GM23338 (cell line): ENCODE measurements at regions not wholly inside any gene's neighbourhood (a gene's known extent, or its start where the extent isn't known, plus 50 kb on each side); places are given as distances from the start of the nearest gene placed in this dataset.

Experiments used
- ATAC-seq: fragments of 200-7000 bp; cut with Tn5 transposase; 3 replicates; pipeline ENCODE4 v1.9.1; 2020
- DNase-seq: peaks from one replicate; pipeline ENCODE4 v3.0.0-alpha.2; 2015; ENCODE audit warnings: low spot score
- H2AFZ ChIP-seq: fragments of 200-600 bp; sonication (generic); 2 replicates; pipeline ENCODE4 v1.8.0; 2016; ENCODE audit warnings: antibody characterized with exemption, mild to moderate bottlenecking, moderate library complexity
- H3F3A ChIP-seq: fragments of 200-600 bp; sonication (generic); replicated peaks from 2 replicates; pipeline ENCODE4 v1.8.0; 2017; ENCODE audit warnings: antibody characterized with exemption, mixed run types, low read depth
- H3K27ac ChIP-seq: fragments of 200-600 bp; sonication (generic); 2 replicates; pipeline ENCODE4 v1.6.1; 2016; ENCODE audit warnings: low read depth
- H3K27me3 ChIP-seq: fragments of 200-600 bp; sonication (generic); 2 replicates; pipeline ENCODE4 v1.8.0; 2016; ENCODE audit warnings: mild to moderate bottlenecking, mixed run types, moderate library complexity; ENCODE audit not compliant: insufficient read depth
- H3K36me3 ChIP-seq: fragments of 200-600 bp; sonication (generic); 2 replicates; pipeline ENCODE4 v1.8.0; 2016; ENCODE audit warnings: mild to moderate bottlenecking; ENCODE audit not compliant: insufficient read depth
- H3K4me1 ChIP-seq: fragments of 200-600 bp; sonication (generic); 2 replicates; pipeline ENCODE4 v1.8.0; 2016; ENCODE audit warnings: mild to moderate bottlenecking, moderate library complexity; ENCODE audit not compliant: insufficient read depth
- H3K4me2 ChIP-seq: fragments of 200-600 bp; sonication (generic); 2 replicates; pipeline ENCODE4 v1.7.1; 2017; ENCODE audit warnings: mixed run types
- H3K4me3 ChIP-seq: fragments of 200-600 bp; sonication (generic); 2 replicates; pipeline ENCODE4 v1.6.1; 2016; ENCODE audit warnings: mixed run types
- H3K79me2 ChIP-seq: fragments of 200-600 bp; sonication (generic); replicated peaks from 2 replicates; pipeline ENCODE4 v1.8.0; 2017; ENCODE audit warnings: mild to moderate bottlenecking; ENCODE audit not compliant: insufficient read depth
- H3K9me2 ChIP-seq: fragments of 200-600 bp; sonication (generic); 2 replicates; pipeline ENCODE4 v1.8.0; 2017; ENCODE audit not compliant: insufficient read depth
- H4K20me1 ChIP-seq: fragments of 200-600 bp; sonication (generic); replicated peaks from 2 replicates; pipeline ENCODE4 v1.8.0; 2017; ENCODE audit warnings: mild to moderate bottlenecking; ENCODE audit not compliant: insufficient read depth
- H3K27ac Mint-ChIP-seq: 2 replicates; pipeline ENCODE4 v1.8.0; 2020; ENCODE audit warnings: inconsistent platforms, mild to moderate bottlenecking, moderate library complexity, mixed read lengths
- H3K27me3 Mint-ChIP-seq: 3 replicates; pipeline ENCODE4 v1.8.0; 2022; ENCODE audit warnings: low read depth, mild to moderate bottlenecking, moderate library complexity, mixed read lengths, inconsistent platforms; ENCODE audit not compliant: insufficient read depth, poor library complexity
- H3K36me3 Mint-ChIP-seq: 3 replicates; pipeline ENCODE4 v1.8.0; 2021; ENCODE audit warnings: low read depth, mild to moderate bottlenecking, inconsistent platforms, moderate library complexity, mixed read lengths
- H3K4me1 Mint-ChIP-seq: 3 replicates; pipeline ENCODE4 v1.8.0; 2020; ENCODE audit warnings: mild to moderate bottlenecking, inconsistent platforms, mixed read lengths
- H3K4me3 Mint-ChIP-seq: 3 replicates; pipeline ENCODE4 v1.8.0; 2021; ENCODE audit warnings: moderate library complexity, mild to moderate bottlenecking, inconsistent platforms, mixed read lengths
- H3K9me3 Mint-ChIP-seq: 3 replicates; pipeline ENCODE4 v1.8.0; 2020; ENCODE audit warnings: moderate library complexity, mild to moderate bottlenecking, inconsistent platforms, mixed read lengths
- CREB1 ChIP-seq: fragments of 250-450 bp; sonication (Bioruptor Pico); IDR thresholded peaks from 2 replicates; pipeline ENCODE4 v1.5.0; 2020; ENCODE audit warnings: low read depth, mild to moderate bottlenecking, moderate library complexity
- EZH2 ChIP-seq: fragments of 200-600 bp; sonication (generic); IDR thresholded peaks from one replicate; pipeline ENCODE4 v1.8.0; 2017; ENCODE audit warnings: antibody characterized with exemption, mild to moderate bottlenecking, low read depth; ENCODE audit not compliant: unreplicated experiment
- EZH2phosphoT487 ChIP-seq: fragments of 200-600 bp; sonication (generic); IDR thresholded peaks from one replicate; pipeline ENCODE4 v1.8.1; 2018; ENCODE audit warnings: antibody characterized with exemption; ENCODE audit not compliant: unreplicated experiment
- JUNB ChIP-seq: IDR thresholded peaks from one replicate; pipeline ENCODE4 v1.6.1; 2016; ENCODE audit warnings: antibody characterized with exemption; ENCODE audit not compliant: unreplicated experiment
- NANOG ChIP-seq: IDR thresholded peaks from 2 replicates; pipeline ENCODE4 v1.6.1; 2016; ENCODE audit warnings: antibody characterized with exemption, borderline replicate concordance
- POLR2AphosphoS5 ChIP-seq: IDR thresholded peaks from 2 replicates; pipeline ENCODE4 v1.6.1; 2016; ENCODE audit warnings: antibody characterized with exemption, low read depth
- STAT1 ChIP-seq: IDR thresholded peaks from one replicate; pipeline ENCODE4 v1.6.1; 2016; ENCODE audit warnings: antibody characterized with exemption; ENCODE audit not compliant: unreplicated experiment
- ZNF114 ChIP-seq: fragments of 250-450 bp; sonication (Bioruptor Pico); IDR thresholded peaks from 2 replicates; pipeline ENCODE4 v1.5.0; 2020; ENCODE audit warnings: mild to moderate bottlenecking, moderate library complexity
- ZNF331 ChIP-seq: fragments of 250-450 bp; sonication (Bioruptor Pico); IDR thresholded peaks from 2 replicates; pipeline ENCODE4 v1.5.0; 2020; ENCODE audit warnings: low read depth, mild to moderate bottlenecking, moderate library complexity
- TF ChIP-seq, protein P1 (sequence below): IDR thresholded peaks from one replicate; pipeline ENCODE4 v1.6.1; 2018; ENCODE audit warnings: antibody characterized with exemption; ENCODE audit not compliant: unreplicated experiment
- TF ChIP-seq, protein P2 (sequence below), 2 experiments: fragments of 200-600 bp in 1 of 2; sonication (generic) in 1 of 2; conservative IDR thresholded peaks; 2 replicates each; pipeline versions ENCODE4 v1.5.1 to v1.6.1; 2016 to 2017; ENCODE audit warnings: antibody characterized with exemption in 2 of 2, low read depth in 2 of 2, mild to moderate bottlenecking in 2 of 2, moderate library complexity in 1 of 2
- TF ChIP-seq, protein P3 (sequence below): IDR thresholded peaks from 2 replicates; pipeline ENCODE4 v1.6.1; 2016; ENCODE audit warnings: antibody characterized with exemption
- TF ChIP-seq, protein P4 (sequence below): fragments of 250-450 bp; sonication (Bioruptor Pico); IDR thresholded peaks from 2 replicates; pipeline ENCODE4 v1.5.0; 2020; ENCODE audit warnings: mild to moderate bottlenecking, moderate library complexity

DNA sequence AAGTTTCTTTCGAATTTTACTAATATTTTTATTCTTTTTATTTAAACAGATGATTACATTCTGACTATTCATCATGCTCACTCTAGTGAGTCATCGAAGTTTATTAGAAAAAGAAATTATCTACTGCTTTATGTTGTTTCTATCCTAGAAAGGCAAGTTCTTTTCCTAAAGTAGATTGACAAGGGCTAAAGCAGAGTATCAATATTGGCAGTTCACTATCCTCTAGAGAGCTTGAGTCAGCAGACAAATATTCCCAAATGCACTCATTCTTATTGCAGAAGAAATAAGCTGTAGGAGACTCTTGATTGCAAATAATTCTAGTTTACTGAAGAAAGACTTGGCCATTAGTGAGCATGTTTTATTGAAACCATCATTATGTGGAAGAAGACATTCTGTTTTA, 911.8 kb downstream of the CENPC start (continued):
- TF ChIP-seq, protein P1, sequence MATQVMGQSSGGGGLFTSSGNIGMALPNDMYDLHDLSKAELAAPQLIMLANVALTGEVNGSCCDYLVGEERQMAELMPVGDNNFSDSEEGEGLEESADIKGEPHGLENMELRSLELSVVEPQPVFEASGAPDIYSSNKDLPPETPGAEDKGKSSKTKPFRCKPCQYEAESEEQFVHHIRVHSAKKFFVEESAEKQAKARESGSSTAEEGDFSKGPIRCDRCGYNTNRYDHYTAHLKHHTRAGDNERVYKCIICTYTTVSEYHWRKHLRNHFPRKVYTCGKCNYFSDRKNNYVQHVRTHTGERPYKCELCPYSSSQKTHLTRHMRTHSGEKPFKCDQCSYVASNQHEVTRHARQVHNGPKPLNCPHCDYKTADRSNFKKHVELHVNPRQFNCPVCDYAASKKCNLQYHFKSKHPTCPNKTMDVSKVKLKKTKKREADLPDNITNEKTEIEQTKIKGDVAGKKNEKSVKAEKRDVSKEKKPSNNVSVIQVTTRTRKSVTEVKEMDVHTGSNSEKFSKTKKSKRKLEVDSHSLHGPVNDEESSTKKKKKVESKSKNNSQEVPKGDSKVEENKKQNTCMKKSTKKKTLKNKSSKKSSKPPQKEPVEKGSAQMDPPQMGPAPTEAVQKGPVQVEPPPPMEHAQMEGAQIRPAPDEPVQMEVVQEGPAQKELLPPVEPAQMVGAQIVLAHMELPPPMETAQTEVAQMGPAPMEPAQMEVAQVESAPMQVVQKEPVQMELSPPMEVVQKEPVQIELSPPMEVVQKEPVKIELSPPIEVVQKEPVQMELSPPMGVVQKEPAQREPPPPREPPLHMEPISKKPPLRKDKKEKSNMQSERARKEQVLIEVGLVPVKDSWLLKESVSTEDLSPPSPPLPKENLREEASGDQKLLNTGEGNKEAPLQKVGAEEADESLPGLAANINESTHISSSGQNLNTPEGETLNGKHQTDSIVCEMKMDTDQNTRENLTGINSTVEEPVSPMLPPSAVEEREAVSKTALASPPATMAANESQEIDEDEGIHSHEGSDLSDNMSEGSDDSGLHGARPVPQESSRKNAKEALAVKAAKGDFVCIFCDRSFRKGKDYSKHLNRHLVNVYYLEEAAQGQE, result no peak

DNA sequence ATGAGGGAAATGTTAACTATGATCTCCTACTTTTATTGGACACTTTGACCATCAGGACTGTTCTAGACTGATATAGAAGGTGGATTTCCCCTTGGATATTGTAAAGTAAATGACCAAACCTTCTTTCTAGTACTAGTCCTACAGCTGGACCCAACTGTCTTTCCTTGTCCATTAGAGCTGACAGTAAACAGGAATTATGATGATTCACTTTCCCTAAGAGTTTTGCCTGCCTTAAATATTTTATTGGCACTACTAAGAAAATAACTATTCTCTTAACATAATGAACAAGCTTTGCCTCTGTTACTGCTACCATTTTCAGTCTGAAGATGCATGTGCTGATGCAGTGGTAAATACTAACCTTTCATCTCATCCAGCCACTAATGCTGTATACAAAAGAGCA, 915.4 kb downstream of the CENPC start:
- no peak overlapping the region for H2AFZ ChIP-seq
- H3K79me2 ChIP-seq, result no peaks in the 10 kb centered on the region
- no peaks in the 10 kb centered on the region for H3K36me3 ChIP-seq
- H3K27me3 ChIP-seq, result no peaks in the 10 kb centered on the region
- DNase-seq (no peak), ATAC-seq (no peak)
- Mint-ChIP-seq H3K9me3 (no peaks in the 10 kb centered on the region), H3K27ac (no peak overlapping the region), H3K36me3 (no peaks in the 10 kb centered on the region), H3K4me1 (no peaks in the 10 kb centered on the region), H3K4me3 (no peak overlapping the region), H3K27me3 (no peaks in the 10 kb centered on the region)
- no peaks in the 10 kb centered on the region for H4K20me1 ChIP-seq
- H3F3A ChIP-seq, result no peaks in the 10 kb centered on the region
- no peaks in the 10 kb centered on the region for H3K4me1 ChIP-seq
- no peak overlapping the region for H3K4me2 ChIP-seq
- H3K27ac ChIP-seq, result no peak overlapping the region
- H3K9me2 ChIP-seq, result no peaks in the 10 kb centered on the region; the same call in 1 of the 2 replicates
- H3K4me3 ChIP-seq, result no peak overlapping the region
- TF ChIP-seq ZNF331 (CRISPR knock-in tag) (no peak), POLR2AphosphoS5 (no peak), CREB1 (CRISPR knock-in tag) (no peak), EZH2phosphoT487 (no peak), EZH2 (no peak), NANOG (no peak), ZNF114 (CRISPR knock-in tag) (no peak), JUNB (no peak), STAT1 (no peak)
- TF ChIP-seq, protein P2, sequence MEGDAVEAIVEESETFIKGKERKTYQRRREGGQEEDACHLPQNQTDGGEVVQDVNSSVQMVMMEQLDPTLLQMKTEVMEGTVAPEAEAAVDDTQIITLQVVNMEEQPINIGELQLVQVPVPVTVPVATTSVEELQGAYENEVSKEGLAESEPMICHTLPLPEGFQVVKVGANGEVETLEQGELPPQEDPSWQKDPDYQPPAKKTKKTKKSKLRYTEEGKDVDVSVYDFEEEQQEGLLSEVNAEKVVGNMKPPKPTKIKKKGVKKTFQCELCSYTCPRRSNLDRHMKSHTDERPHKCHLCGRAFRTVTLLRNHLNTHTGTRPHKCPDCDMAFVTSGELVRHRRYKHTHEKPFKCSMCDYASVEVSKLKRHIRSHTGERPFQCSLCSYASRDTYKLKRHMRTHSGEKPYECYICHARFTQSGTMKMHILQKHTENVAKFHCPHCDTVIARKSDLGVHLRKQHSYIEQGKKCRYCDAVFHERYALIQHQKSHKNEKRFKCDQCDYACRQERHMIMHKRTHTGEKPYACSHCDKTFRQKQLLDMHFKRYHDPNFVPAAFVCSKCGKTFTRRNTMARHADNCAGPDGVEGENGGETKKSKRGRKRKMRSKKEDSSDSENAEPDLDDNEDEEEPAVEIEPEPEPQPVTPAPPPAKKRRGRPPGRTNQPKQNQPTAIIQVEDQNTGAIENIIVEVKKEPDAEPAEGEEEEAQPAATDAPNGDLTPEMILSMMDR (conservative IDR thresholded peaks at IDR 0.05; ENCODE audit: low read depth in 2 of 2), result no peak
- TF ChIP-seq, protein P3, sequence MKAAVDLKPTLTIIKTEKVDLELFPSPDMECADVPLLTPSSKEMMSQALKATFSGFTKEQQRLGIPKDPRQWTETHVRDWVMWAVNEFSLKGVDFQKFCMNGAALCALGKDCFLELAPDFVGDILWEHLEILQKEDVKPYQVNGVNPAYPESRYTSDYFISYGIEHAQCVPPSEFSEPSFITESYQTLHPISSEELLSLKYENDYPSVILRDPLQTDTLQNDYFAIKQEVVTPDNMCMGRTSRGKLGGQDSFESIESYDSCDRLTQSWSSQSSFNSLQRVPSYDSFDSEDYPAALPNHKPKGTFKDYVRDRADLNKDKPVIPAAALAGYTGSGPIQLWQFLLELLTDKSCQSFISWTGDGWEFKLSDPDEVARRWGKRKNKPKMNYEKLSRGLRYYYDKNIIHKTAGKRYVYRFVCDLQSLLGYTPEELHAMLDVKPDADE, result no peak
- TF ChIP-seq, protein P4, sequence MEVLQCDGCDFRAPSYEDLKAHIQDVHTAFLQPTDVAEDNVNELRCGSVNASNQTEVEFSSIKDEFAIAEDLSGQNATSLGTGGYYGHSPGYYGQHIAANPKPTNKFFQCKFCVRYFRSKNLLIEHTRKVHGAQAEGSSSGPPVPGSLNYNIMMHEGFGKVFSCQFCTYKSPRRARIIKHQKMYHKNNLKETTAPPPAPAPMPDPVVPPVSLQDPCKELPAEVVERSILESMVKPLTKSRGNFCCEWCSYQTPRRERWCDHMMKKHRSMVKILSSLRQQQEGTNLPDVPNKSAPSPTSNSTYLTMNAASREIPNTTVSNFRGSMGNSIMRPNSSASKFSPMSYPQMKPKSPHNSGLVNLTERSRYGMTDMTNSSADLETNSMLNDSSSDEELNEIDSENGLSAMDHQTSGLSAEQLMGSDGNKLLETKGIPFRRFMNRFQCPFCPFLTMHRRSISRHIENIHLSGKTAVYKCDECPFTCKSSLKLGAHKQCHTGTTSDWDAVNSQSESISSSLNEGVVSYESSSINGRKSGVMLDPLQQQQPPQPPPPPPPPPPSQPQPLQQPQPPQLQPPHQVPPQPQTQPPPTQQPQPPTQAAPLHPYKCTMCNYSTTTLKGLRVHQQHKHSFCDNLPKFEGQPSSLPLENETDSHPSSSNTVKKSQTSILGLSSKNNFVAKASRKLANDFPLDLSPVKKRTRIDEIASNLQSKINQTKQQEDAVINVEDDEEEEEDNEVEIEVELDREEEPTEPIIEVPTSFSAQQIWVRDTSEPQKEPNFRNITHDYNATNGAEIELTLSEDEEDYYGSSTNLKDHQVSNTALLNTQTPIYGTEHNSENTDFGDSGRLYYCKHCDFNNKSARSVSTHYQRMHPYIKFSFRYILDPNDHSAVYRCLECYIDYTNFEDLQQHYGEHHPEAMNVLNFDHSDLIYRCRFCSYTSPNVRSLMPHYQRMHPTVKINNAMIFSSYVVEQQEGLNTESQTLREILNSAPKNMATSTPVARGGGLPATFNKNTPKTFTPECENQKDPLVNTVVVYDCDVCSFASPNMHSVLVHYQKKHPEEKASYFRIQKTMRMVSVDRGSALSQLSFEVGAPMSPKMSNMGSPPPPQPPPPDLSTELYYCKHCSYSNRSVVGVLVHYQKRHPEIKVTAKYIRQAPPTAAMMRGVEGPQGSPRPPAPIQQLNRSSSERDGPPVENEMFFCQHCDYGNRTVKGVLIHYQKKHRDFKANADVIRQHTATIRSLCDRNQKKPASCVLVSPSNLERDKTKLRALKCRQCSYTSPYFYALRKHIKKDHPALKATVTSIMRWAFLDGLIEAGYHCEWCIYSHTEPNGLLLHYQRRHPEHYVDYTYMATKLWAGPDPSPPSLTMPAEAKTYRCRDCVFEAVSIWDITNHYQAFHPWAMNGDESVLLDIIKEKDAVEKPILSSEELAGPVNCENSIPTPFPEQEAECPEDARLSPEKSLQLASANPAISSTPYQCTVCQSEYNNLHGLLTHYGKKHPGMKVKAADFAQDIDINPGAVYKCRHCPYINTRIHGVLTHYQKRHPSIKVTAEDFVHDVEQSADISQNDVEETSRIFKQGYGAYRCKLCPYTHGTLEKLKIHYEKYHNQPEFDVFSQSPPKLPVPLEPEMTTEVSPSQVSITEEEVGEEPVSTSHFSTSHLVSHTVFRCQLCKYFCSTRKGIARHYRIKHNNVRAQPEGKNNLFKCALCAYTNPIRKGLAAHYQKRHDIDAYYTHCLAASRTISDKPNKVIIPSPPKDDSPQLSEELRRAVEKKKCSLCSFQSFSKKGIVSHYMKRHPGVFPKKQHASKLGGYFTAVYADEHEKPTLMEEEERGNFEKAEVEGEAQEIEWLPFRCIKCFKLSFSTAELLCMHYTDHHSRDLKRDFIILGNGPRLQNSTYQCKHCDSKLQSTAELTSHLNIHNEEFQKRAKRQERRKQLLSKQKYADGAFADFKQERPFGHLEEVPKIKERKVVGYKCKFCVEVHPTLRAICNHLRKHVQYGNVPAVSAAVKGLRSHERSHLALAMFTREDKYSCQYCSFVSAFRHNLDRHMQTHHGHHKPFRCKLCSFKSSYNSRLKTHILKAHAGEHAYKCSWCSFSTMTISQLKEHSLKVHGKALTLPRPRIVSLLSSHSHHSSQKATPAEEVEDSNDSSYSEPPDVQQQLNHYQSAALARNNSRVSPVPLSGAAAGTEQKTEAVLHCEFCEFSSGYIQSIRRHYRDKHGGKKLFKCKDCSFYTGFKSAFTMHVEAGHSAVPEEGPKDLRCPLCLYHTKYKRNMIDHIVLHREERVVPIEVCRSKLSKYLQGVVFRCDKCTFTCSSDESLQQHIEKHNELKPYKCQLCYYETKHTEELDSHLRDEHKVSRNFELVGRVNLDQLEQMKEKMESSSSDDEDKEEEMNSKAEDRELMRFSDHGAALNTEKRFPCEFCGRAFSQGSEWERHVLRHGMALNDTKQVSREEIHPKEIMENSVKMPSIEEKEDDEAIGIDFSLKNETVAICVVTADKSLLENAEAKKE, result no peak
